Transverse colon (tissue), 4 donors: ENCODE measurements at regions not wholly inside any gene's neighbourhood (a gene's known extent, or its start where the extent isn't known, plus 50 kb on each side); places are given as distances from the start of the nearest gene placed in this dataset.

Experiments used
- DNase-seq: peaks from one replicate; pipeline ENCODE4 v3.0.0-alpha.2; 2019
- H3K27ac ChIP-seq, 4 donors: fragments of 200-600 bp; sonication (generic); 2 replicates each; pipeline ENCODE4 v1.5.1; 2016 to 2018; ENCODE audit warnings: inconsistent platforms in 4 of 4
- H3K27me3 ChIP-seq: fragments of 200-600 bp; sonication (generic); 2 replicates; pipeline ENCODE4 v1.5.1; 2017; ENCODE audit warnings: inconsistent platforms
- H3K36me3 ChIP-seq, 4 donors: fragments of 200-600 bp; sonication (generic); 2 replicates each; pipeline ENCODE4 v1.5.1; 2017 to 2019; ENCODE audit warnings: inconsistent platforms in 4 of 4
- H3K4me1 ChIP-seq, 4 donors: fragments of 200-600 bp; sonication (generic); 2 replicates each; pipeline ENCODE4 v1.5.1; 2017 to 2020; ENCODE audit warnings: inconsistent platforms in 4 of 4
- H3K4me3 ChIP-seq, 4 donors: fragments of 200-600 bp; sonication (generic); 1 replicate in 1 of 4; 2 replicates in 3 of 4; pipeline versions ENCODE4 v1.5.1 to v1.6.1; 2017 to 2019; ENCODE audit warnings: inconsistent platforms in 4 of 4
- H3K9me3 ChIP-seq, 2 donors: fragments of 200-600 bp; sonication (generic); 2 replicates each; pipeline ENCODE4 v1.5.1; 2017 to 2019; ENCODE audit warnings: inconsistent platforms in 2 of 2
- EP300 ChIP-seq: sonication (generic); formaldehyde crosslinking; IDR thresholded peaks from one replicate; pipeline ENCODE4 v1.6.1; 2017; ENCODE audit warnings: antibody characterized with exemption, low read depth
- POLR2A ChIP-seq: fragments of 450-650 bp; IDR thresholded peaks from one replicate; pipeline ENCODE4 v1.6.1; 2016; ENCODE audit warnings: antibody characterized with exemption, mild to moderate bottlenecking, moderate library complexity
- POLR2AphosphoS5 ChIP-seq, 3 donors: sonication (generic); formaldehyde crosslinking; IDR thresholded peaks; one replicate each; pipeline ENCODE4 v1.6.1; 2016; ENCODE audit warnings: antibody characterized with exemption in 3 of 3
- WGBS, 2 donors: methylation state at CpG; one replicate each; pipeline ENCODE4 v1.1.5; 2018; ENCODE audit warnings: low coverage in 1 of 2; 5-methylcytosine and 5-hydroxymethylcytosine counted together
- in situ Hi-C, 4 donors: fragments of 200-750 bp; cut with MboI; loops; one replicate each; pipeline versions ENCODE4 v1.15.0 to v1.15.1; 2017; ENCODE audit warnings: low sequenced_read_pairs in 3 of 4, low pct_ligation_motif_present in 1 of 4, low pct_unique_long_range_greater_than_20kb in 1 of 4
- intact Hi-C: fragments of 100-400 bp; cut with DNase I; formaldehyde crosslinking; loops from one replicate; pipeline ENCODE4 v1.15.1; 2023; ENCODE audit warnings: low total_unique reads
- TF ChIP-seq, protein P1 (sequence below), 5 experiments: fragments of 200-600 bp in 3 of 5; fragments of 450-650 bp in 2 of 5; sonication (generic) in 3 of 5; IDR thresholded peaks; 1 replicate in 2 of 5; 2 replicates in 3 of 5; pipeline ENCODE4 v1.5.1; 2016 to 2017; ENCODE audit warnings: antibody characterized with exemption in 5 of 5, inconsistent platforms in 3 of 5, mild to moderate bottlenecking in 2 of 5, moderate library complexity in 1 of 5

DNA sequence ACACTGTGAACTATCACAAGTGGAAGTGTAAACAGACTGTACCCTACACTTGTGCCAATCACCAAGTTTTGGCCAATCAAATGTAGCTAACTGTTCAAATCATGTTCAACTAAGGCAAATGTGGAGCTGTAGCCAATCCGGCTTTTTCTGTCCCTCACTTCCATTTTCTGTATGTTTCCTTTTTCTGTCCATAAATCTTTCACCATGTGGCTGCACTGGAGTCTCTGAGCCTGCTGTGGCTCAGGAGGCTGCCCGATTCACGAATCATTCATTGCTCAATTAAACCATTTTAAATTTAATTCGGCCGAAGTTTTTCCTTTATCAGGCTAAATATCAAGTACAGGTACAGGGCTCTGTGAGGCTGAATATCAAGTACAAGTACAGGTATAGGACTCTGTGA lies 216.5 kb downstream of the RFC3 start:
- H3K36me3 ChIP-seq = no peaks in the 10 kb centered on the region
- no peaks in the 10 kb centered on the region for H3K4me1 ChIP-seq
- no peak overlapping the region for H3K27ac ChIP-seq
- intact Hi-C loops (no loop called here), in situ Hi-C loops (no loop called here)
- DNase-seq = no peak
- no peak for TF ChIP-seq POLR2AphosphoS5 (IDR thresholded peaks at IDR 0.05)
- TF ChIP-seq, protein P1, sequence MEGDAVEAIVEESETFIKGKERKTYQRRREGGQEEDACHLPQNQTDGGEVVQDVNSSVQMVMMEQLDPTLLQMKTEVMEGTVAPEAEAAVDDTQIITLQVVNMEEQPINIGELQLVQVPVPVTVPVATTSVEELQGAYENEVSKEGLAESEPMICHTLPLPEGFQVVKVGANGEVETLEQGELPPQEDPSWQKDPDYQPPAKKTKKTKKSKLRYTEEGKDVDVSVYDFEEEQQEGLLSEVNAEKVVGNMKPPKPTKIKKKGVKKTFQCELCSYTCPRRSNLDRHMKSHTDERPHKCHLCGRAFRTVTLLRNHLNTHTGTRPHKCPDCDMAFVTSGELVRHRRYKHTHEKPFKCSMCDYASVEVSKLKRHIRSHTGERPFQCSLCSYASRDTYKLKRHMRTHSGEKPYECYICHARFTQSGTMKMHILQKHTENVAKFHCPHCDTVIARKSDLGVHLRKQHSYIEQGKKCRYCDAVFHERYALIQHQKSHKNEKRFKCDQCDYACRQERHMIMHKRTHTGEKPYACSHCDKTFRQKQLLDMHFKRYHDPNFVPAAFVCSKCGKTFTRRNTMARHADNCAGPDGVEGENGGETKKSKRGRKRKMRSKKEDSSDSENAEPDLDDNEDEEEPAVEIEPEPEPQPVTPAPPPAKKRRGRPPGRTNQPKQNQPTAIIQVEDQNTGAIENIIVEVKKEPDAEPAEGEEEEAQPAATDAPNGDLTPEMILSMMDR (IDR thresholded peaks at IDR 0.05) = no peak
- TF ChIP-seq POLR2A = no peak
- no peak for TF ChIP-seq EP300
- no peak overlapping the region for H3K4me3 ChIP-seq
- H3K9me3 ChIP-seq = peaks cover 0 to 4% of the 10 kb centered on the region in 2 donors
- WGBS, 2 donors = 87 to 94% methylated on average over 5 of the region's 5 CpGs
- H3K27me3 ChIP-seq = no peaks in the 10 kb centered on the region

DNA sequence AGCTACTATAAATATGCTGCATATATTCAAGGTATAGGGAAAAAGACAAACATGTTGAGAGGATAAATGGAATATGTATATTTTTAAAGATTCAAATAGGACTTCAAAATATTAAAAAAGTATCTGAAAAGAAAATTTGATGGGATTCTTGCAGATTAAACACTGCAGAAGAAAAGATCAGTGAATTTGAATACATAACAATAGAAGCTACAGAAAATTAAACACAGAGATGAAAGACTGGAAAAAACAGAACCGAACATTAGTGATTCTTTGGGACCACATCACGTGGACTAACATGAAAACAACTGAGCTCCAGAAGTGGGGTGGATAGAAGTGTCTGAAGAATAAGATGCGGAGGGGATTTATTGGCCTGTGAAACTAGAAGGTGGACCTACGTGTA lies 217.2 kb downstream of the RFC3 start:
- intact Hi-C loops = no loop called here
- 78 to 94% methylated on average over 4 of the region's 4 CpGs for WGBS, 2 donors
- in situ Hi-C loops = no loop called here
- no peak overlapping the region for H3K27ac ChIP-seq
- H3K27me3 ChIP-seq = no peaks in the 10 kb centered on the region
- H3K4me3 ChIP-seq = no peak overlapping the region
- no peaks in the 10 kb centered on the region for H3K36me3 ChIP-seq
- H3K9me3 ChIP-seq = peaks cover 0 to 4% of the 10 kb centered on the region in 2 donors
- no peaks in the 10 kb centered on the region for H3K4me1 ChIP-seq
- no peak for TF ChIP-seq EP300
- TF ChIP-seq, protein P1 (IDR thresholded peaks at IDR 0.05) = no peak
- DNase-seq = no peak

DNA sequence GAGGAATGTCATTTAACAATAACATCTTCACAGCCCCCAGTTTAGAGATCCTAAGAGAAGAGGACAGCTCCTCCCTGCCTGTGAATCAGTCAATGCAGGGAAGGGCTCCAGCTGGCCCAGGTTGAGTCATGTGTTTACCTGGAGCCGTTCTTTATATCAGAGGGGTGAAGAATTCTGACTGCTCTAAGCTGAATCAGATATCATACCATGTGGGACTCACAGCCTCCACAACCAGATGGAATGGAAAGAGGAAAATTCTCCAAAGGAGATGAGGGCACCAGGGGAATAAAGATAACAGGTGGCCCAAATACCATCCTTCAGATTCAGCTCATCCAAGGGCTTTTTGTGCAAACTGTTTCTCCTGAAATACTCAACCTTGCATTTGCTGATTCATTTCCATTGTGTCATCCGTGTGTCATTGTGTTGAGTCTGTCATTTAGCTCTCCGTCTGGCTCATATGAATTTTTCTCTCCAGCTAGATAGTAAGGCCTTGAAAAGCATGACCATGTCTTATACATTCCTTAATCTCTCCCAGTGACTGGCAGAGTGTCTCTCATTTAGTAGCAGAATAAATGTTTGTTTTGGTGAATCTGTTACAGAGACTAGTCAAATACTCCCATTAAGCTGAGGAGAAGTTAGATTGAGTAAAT lies 217.9 kb downstream of the RFC3 start:
- Histone ChIP-seq H3K27me3 (no peaks in the 10 kb centered on the region), H3K4me3 (no peak overlapping the region), H3K27ac (no peak overlapping the region), H3K9me3 (peaks cover 0 to 4% of the 10 kb centered on the region in 2 donors), H3K36me3 (no peaks in the 10 kb centered on the region), H3K4me1 (no peaks in the 10 kb centered on the region)
- TF ChIP-seq POLR2AphosphoS5 (IDR thresholded peaks at IDR 0.05) (no peak), POLR2A (no peak), EP300 (no peak)
- TF ChIP-seq, protein P1 (IDR thresholded peaks at IDR 0.05) = no peak
- 83 to 92% methylated on average over 2 to 3 of the region's 3 CpGs for WGBS, 2 donors
- in situ Hi-C loops (no loop called here), intact Hi-C loops (no loop called here)
- no peak for DNase-seq

DNA sequence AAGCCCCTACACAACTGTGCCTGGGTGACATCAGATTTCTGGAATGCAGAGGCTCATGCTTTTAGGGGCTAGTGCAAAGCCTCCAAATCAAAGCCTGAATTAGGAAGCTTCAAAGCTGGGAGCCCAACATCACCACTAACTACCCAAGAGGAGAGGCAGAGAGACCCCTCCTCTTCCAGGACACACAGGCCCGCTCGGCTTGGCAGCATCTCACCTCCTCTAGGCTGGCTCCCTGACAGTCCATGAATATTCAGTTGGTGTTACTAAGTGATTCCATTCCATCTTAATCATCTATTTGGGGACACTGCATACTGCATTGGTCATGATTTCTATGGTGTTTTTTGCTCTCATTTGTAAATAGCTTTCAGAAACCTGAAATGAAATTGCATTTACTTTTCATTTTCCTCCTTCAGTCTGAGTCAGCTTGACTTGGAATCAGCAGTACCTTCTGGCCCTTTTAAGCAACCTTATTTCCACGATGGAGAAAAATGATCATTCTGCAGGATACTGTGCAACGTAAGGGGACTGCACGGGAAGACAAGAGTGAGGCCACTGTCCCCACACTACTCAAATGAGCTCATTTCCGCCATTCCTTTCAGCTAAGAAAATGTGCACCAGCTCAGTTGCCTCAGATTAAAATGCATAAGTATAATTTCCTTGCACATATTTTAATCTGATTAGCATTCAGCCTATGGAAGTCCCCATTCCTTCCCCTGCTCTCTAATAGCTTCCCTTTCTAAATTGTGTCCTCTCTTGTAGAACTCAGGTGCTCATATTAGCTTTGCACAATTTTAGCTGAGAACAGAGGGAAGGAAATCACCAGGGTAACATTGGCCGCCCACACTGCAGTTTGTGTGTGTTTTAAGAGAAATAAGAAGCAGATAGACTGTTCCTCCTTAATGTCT lies 219.9 kb downstream of the RFC3 start:
- Histone ChIP-seq H3K27me3 (no peaks in the 10 kb centered on the region), H3K36me3 (no peaks in the 10 kb centered on the region), H3K9me3 (peaks cover 0 to 4% of the 10 kb centered on the region in 2 donors), H3K4me3 (no peak overlapping the region), H3K27ac (no peak overlapping the region), H3K4me1 (no peaks in the 10 kb centered on the region)
- 76 to 87% methylated on average over 5 to 7 of the region's 7 CpGs for WGBS, 2 donors
- TF ChIP-seq EP300 = no peak
- no peak for TF ChIP-seq POLR2AphosphoS5 (IDR thresholded peaks at IDR 0.05)
- TF ChIP-seq POLR2A = no peak
- TF ChIP-seq, protein P1 (IDR thresholded peaks at IDR 0.05) = no peak
- intact Hi-C loops = no loop called here
- no peak for DNase-seq
- in situ Hi-C loops = no loop called here
